ENCODE measurements at regions not wholly inside any gene's neighbourhood (a gene's known extent, or its start where the extent isn't known, plus 50 kb on each side); places are given as distances from the start of the nearest gene placed in this dataset.
"Not testable (repeated sequence)": the region's sequence is repeated elsewhere in the genome, so short reads cannot be mapped to it uniquely, and the experiment has no call there.

- DNase-seq (ENCODE audit: extremely low read depth, low read depth), result not testable (repeated sequence)
These were observed 99.5 kb upstream of the GPR39 start for GRCh38 chr2:132317026-132317680.

DNA sequence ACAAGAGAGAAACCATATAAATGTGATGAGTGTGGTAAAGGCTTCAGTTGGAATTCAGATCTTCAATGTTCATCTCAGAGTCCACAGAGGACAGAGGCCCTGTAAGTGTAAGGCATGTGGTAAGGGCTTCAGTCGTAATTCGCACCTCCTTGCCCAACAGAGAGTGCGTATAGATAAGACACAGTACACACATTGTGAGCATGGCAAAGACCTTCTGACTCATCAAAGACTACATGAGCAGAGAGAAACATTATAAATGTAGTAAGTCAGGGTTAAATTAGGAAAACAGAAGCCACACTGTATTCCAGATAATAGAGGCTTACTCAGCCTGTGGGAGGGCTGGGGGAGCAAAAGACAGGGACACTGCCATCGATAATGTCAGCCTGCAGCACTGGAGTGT, 98.1 kb upstream of the GPR39 start:
- DNase-seq (ENCODE audit: extremely low read depth, low read depth), result peak; percentile 61

DNA sequence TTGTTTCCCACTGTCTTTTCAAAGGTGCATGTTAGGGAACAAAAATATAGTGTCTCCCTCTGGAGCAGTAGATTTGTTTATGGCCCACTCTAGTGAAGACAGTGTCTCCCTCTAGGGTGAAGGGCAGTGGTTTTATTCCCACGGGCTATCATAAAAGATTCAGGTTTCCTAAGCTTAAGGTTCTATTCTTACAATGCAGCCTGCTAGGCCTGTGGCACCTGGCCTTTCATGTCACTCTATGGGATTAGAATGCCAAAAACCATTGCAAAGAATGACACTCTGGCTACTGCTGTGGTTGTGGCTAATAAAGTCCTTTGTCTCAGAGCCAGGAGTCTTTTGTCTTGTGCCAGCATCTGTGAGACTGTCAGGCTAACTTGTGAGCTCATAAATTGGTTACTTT, 92.6 kb upstream of the GPR39 start:
- not testable (repeated sequence) for DNase-seq (ENCODE audit: extremely low read depth, low read depth)

GRCh38 chr2:132332345-132333033, 84.1 kb upstream of the GPR39 start:
- not testable (repeated sequence) for DNase-seq (ENCODE audit: extremely low read depth, low read depth)

- DNase-seq (ENCODE audit: extremely low read depth, low read depth), result not testable (repeated sequence)
These were observed 79.5 kb upstream of the GPR39 start for GRCh38 chr2:132337135-132337534.

GRCh38 chr2:132337844-132338243, 78.8 kb upstream of the GPR39 start:
- not testable (repeated sequence) for DNase-seq (ENCODE audit: extremely low read depth, low read depth)

GRCh38 chr2:132347041-132347780, 69.4 kb upstream of the GPR39 start:
- DNase-seq (ENCODE audit: extremely low read depth, low read depth), result peak; percentile 76

DNA sequence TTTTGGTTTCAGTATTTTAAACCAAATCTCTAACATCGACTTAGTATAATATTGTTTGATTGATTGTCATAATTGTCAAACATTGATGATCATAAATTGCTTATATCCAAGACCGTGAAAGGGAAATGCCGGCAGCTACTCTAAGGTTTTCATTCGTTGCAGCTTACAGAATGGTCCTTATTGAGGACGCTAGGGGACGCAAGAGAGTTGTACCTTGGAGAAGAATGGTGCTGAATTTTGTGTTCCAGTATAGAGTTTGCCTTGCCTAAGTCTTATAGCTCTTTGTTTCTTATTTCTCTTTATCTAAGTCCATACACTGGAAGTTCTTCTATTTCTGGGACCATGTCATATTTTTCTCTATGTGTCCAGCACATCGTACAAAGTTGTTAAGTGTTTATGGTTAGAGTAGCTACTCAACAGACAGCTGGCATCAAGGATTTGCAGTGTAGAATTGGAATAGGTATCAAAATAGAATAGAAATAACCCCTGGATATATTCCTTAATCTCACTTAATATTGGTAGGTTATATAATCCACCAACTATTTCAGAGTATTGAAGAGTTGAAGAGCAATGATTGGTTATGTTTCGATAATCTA, 67.4 kb upstream of the GPR39 start:
- DNase-seq (ENCODE audit: extremely low read depth, low read depth), result peak; percentile 65

- DNase-seq (ENCODE audit: extremely low read depth, low read depth), result not testable (repeated sequence)
These were observed 64.9 kb upstream of the GPR39 start for GRCh38 chr2:132351668-132352067.

GRCh38 chr2:132352481-132353001, 64.1 kb upstream of the GPR39 start:
- DNase-seq (ENCODE audit: extremely low read depth, low read depth), result peak; percentile 48

DNA sequence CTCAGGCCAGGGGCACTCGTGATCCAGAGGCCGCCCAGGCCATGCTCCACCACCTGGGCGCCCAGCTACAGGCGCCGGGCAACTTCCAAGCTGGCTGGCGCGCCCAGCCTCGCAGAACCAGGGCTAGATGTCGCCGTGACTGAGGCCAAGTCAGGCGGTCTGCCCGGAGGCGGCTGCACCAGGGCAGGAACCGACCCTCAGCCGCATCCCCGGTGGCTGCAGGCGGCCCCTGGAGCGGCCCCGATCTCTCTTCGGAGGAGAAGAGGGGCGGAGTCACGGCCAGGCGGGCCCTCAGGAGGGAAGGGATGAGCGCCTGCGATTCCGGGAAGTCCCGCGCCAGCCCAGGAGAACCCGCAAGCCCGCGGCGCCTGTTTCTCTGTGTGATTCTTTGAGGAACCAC, 63.2 kb upstream of the GPR39 start:
- DNase-seq (ENCODE audit: extremely low read depth, low read depth), result peak; percentile 27

DNA sequence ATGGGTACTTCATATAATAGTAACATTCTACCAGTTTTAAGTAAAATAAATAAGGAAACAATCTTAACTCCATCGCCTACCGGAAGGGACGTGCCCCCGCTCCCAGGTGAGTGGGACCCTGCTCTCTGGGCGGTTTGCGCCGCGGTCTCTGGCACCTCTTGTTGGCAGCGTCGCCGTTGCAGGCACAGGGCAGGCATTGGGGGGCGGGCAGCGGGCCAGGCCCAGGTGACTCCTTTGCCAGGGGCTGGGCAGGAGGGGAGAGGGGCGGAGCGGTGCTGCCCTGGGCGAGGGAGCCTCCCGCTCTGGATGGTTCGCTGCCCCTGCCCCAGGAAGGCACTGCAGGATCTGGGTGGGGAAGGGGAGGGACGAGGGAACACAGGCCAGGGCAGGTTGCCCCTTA, 55.6 kb upstream of the GPR39 start:
- DNase-seq (ENCODE audit: extremely low read depth, low read depth), result not testable (repeated sequence)

DNA sequence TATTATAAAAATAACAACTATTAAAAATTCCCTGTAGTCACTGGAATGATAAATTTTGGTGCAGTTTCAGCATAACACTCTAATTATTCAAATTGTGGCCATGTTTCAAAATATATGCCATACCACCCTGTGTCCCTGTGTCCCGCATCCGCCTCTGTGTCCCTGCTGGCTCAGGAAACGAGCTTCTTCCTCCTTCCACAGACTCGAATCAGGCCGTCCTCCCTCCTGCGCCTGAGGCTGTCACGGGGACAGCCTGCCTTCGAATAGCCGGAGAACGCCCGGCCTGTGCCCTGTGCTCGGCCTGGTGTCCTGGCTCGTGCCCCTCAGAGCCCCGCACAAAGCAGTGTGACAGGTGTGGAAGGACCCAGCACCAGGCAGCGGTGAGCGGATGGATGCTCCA, 55.1 kb upstream of the GPR39 start:
- not testable (repeated sequence) for DNase-seq (ENCODE audit: extremely low read depth, low read depth)

GRCh38 chr2:132363352-132363751, 53.3 kb upstream of the GPR39 start:
- DNase-seq (ENCODE audit: extremely low read depth, low read depth), result not testable (repeated sequence)

DNA sequence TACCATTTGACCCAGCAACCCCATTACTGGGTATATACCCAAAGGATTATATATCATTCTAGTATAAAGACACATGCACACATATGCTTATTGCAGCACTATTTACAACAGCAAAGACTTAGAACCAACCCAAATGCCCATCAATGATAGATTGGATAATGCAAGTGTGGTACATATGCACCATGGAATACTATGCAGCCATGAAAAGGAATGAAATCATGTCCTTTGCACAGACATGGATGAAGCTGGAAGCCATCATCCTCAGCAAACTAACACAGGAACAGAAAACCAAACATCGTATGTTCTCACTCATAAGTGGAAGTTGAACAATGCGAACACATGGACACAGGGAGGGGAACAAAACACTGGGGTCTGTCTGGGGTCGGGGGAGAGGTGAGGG, 50.6 kb upstream of the GPR39 start:
- DNase-seq (ENCODE audit: extremely low read depth, low read depth), result not testable (repeated sequence)

- DNase-seq (ENCODE audit: extremely low read depth, low read depth), result no peak
These were observed 50.0 kb upstream of the GPR39 start for GRCh38 chr2:132366421-132367180.
